GM12865 (cell line): ENCODE measurements at regions not wholly inside any gene's neighbourhood (a gene's known extent, or its start where the extent isn't known, plus 50 kb on each side); places are given as distances from the start of the nearest gene placed in this dataset.

Experiments
- DNase-seq: peaks from one replicate; pipeline ENCODE4 v3.0.0; 2010; ENCODE audit warnings: low read depth
- H3K4me3 ChIP-seq: 2 replicates; pipeline ENCODE4 v1.5.1; 2011; ENCODE audit warnings: mild to moderate bottlenecking, low read depth, low read length, control low read depth
- CTCF ChIP-seq: IDR thresholded peaks from 2 replicates; pipeline ENCODE4 v1.5.1; 2011; ENCODE audit warnings: low read length, control low read depth, low read depth, inconsistent platforms; ENCODE audit not compliant: insufficient read depth; ENCODE audit errors: missing control alignments

- DNase-seq, result no peak
- TF ChIP-seq CTCF, result no peak
These were observed 270.3 kb upstream of the VLDLR start for GRCh38 chr9:2351324-2351723.

GRCh38 chr9:2354216-2354615 is 267.4 kb upstream of the VLDLR start:
- TF ChIP-seq CTCF, result no peak
- no peak overlapping the region for H3K4me3 ChIP-seq
- no peak for DNase-seq

More at GRCh38 chr9:2351324-2351723, 270.3 kb upstream of the VLDLR start:
- H3K4me3 ChIP-seq, result no peak overlapping the region

- no peak overlapping the region for H3K4me3 ChIP-seq
- DNase-seq, result no peak
- TF ChIP-seq CTCF, result no peak
These were observed 266.5 kb upstream of the VLDLR start for GRCh38 chr9:2354856-2355696.

GRCh38 chr9:2355697-2355983 is 265.9 kb upstream of the VLDLR start:
- TF ChIP-seq CTCF, result no peak
- no peak for DNase-seq
- H3K4me3 ChIP-seq, result no peak overlapping the region

- TF ChIP-seq CTCF, result no peak
- H3K4me3 ChIP-seq, result no peak overlapping the region
- DNase-seq, result no peak
These were observed 265.4 kb upstream of the VLDLR start for GRCh38 chr9:2356041-2356790.

- H3K4me3 ChIP-seq, result no peak overlapping the region
- TF ChIP-seq CTCF, result no peak
- no peak for DNase-seq
These were observed 261.6 kb upstream of the VLDLR start for GRCh38 chr9:2359891-2360471.
